CD4-positive, CD25-positive, alpha-beta regulatory T cell (primary cell): ENCODE measurements at regions not wholly inside any gene's neighbourhood (a gene's known extent, or its start where the extent isn't known, plus 50 kb on each side); places are given as distances from the start of the nearest gene placed in this dataset.

ENCODE experiments used
- ATAC-seq, 2 donors: fragments of 150-1000 bp; cut with Tn5 transposase; one replicate each; pipeline ENCODE4 v1.10.0; 2021; ENCODE audit warnings: low read depth in 2 of 2, moderate number of reproducible peaks in 2 of 2, moderate library complexity in 1 of 2
- DNase-seq, 3 donors: peaks; one replicate each; pipeline versions ENCODE4 v3.0.0 to v3.0.0-alpha.2; 2012 to 2022; ENCODE audit warnings: mixed read lengths in 1 of 3
- H3K27ac ChIP-seq: one replicate; pipeline ENCODE4 v1.7.0; 2013; ENCODE audit warnings: mild to moderate bottlenecking, low read length; ENCODE audit not compliant: insufficient read depth, poor library complexity, severe bottlenecking
- H3K27me3 ChIP-seq: one replicate; pipeline ENCODE4 v1.7.0; 2013; ENCODE audit warnings: low read length; ENCODE audit not compliant: control insufficient read depth, insufficient read depth
- H3K36me3 ChIP-seq: one replicate; pipeline ENCODE4 v1.7.0; 2013; ENCODE audit warnings: mild to moderate bottlenecking, low read length, moderate library complexity; ENCODE audit not compliant: control insufficient read depth, insufficient read depth
- H3K4me1 ChIP-seq: 2 replicates; pipeline ENCODE4 v1.7.0; 2013; ENCODE audit warnings: mild to moderate bottlenecking, low read length; ENCODE audit not compliant: insufficient read depth, control insufficient read depth, poor library complexity, severe bottlenecking
- H3K4me3 ChIP-seq: one replicate; pipeline ENCODE4 v1.7.0; 2013; ENCODE audit warnings: low read depth, mild to moderate bottlenecking, low read length, moderate library complexity
- H3K9me3 ChIP-seq, 2 experiments: 1 replicate in 1 of 2; 2 replicates in 1 of 2; pipeline ENCODE4 v1.7.0; 2013; ENCODE audit warnings: low read length in 2 of 2, mild to moderate bottlenecking in 1 of 2, moderate library complexity in 1 of 2; ENCODE audit not compliant: control insufficient read depth in 2 of 2
- H3K27ac Mint-ChIP-seq, 3 donors: one replicate each; pipeline ENCODE4 v1.8.0; 2020 to 2022; ENCODE audit warnings: mild to moderate bottlenecking in 3 of 3, mixed read lengths in 3 of 3, moderate library complexity in 2 of 3
- H3K27me3 Mint-ChIP-seq: one replicate; pipeline ENCODE4 v1.8.0; 2022; ENCODE audit warnings: mild to moderate bottlenecking, mixed read lengths
- H3K36me3 Mint-ChIP-seq: one replicate; pipeline ENCODE4 v1.8.0; 2020; ENCODE audit warnings: mixed read lengths
- H3K4me1 Mint-ChIP-seq, 4 donors: one replicate each; pipeline ENCODE4 v1.8.0; 2020 to 2022; ENCODE audit warnings: mixed read lengths in 4 of 4, mild to moderate bottlenecking in 1 of 4
- H3K4me3 Mint-ChIP-seq, 4 donors: one replicate each; pipeline ENCODE4 v1.8.0; 2020 to 2022; ENCODE audit warnings: mild to moderate bottlenecking in 4 of 4, mixed read lengths in 4 of 4, moderate library complexity in 3 of 4
- H3K9me3 Mint-ChIP-seq, 7 donors: one replicate each; pipeline ENCODE4 v1.8.0; 2020 to 2022; ENCODE audit warnings: mixed read lengths in 7 of 7, mild to moderate bottlenecking in 3 of 7, moderate library complexity in 2 of 7

DNA sequence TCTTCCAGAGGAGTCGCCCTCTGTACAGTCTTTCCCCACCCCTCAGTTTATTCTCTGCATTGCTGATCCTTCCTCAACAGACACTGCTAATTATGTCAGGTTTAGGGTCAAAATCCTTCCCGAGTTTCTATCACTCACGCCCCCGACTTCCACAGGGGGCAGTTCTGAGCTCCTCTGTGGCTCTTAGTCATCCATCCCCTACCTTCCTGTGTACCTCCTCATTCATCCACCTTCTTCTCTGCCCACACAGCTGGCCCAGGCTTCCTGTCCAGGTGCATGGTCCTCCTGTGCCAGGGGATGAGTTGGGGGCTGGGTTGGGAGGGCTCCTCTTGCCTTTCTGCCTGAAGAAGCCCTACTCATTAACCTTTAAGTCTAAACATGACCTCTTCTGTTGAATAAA, 202.9 kb downstream of the ARL4C start:
- H3K4me3 Mint-ChIP-seq = peak overlapping the region in 3 of 4 donors; percentile 18 to 81 (median 66)
- no peaks in the 10 kb centered on the region for H3K36me3 ChIP-seq
- H3K36me3 Mint-ChIP-seq = no peaks in the 10 kb centered on the region
- peak overlapping the region; percentile 99 for H3K27ac ChIP-seq
- no peak for ATAC-seq
- H3K9me3 ChIP-seq = no peaks in the 10 kb centered on the region
- peak in 1 of 3 donors; percentile 46 for DNase-seq
- no peaks in the 10 kb centered on the region for H3K27me3 Mint-ChIP-seq
- no peaks in the 10 kb centered on the region for H3K9me3 Mint-ChIP-seq
- no peaks in the 10 kb centered on the region for H3K27me3 ChIP-seq
- H3K27ac Mint-ChIP-seq = peak overlapping the region; percentile 99 to 100 (median 99)
- peaks cover 10 to 92% (median 68%) of the 10 kb centered on the region in 4 donors for H3K4me1 Mint-ChIP-seq
- H3K4me3 ChIP-seq = peak overlapping the region; percentile 21
- peaks cover 74% of the 10 kb centered on the region for H3K4me1 ChIP-seq

DNA sequence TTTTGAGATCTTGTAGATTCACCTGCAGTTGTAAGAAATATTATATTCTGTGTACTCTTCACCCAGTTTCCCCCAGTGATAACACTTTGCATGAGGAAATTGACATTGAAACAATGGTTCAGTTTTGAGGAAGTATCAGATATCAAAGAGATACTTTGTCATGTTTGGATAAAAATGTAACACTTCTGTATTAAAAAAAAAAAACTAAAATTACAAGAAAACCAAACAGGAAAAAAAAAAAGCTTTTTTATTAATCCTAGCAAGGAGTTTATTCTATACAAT, 204.0 kb downstream of the ARL4C start:
- ATAC-seq = no peak
- Histone ChIP-seq H3K27me3 (no peaks in the 10 kb centered on the region), H3K9me3 (no peaks in the 10 kb centered on the region), H3K4me3 (peak overlapping the region; percentile 73), H3K36me3 (no peaks in the 10 kb centered on the region), H3K4me1 (peaks cover 73% of the 10 kb centered on the region), H3K27ac (peak overlapping the region; percentile 99)
- Mint-ChIP-seq H3K4me3 (peak overlapping the region; percentile 66 to 85 (median 72)), H3K27ac (peak overlapping the region; percentile 99 to 100 (median 99)), H3K27me3 (no peaks in the 10 kb centered on the region), H3K36me3 (no peaks in the 10 kb centered on the region), H3K9me3 (no peaks in the 10 kb centered on the region), H3K4me1 (peaks cover 7 to 95% (median 69%) of the 10 kb centered on the region in 4 donors)
- DNase-seq = no peak

DNA sequence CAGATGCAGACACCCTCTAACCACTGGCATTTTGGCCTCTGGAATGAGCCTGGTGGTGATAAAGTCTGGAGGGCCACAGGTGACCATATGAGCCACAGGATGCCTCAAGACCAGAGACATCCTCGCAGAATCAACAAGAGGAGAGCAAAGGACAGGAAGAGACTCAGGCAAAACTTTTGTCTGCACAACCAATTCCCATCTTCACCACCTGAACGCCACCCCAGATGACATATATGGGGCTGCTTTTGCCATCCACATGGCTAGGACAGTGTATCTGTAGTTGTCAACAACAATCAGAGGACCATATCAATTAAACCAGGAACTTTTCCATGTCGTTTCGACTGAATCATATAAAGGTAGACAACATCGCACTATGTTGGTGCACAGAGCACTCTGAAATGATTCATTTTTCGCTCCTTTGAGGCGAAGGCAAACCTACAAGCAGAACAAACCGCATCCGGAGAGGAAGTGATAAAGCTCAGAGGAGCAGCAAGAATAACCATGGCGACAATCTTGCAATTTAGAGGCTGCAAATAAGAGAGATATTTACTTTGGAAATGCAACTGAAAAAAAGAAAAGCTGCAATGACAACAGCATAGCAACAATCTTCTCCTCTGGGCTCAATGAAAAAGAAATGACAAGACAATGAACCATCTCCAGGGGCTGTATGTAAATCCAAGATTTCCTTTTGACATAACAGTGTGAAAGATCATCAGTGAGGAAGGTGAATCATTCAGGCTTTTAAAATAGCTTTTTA, 204.5 kb downstream of the ARL4C start:
- peak; percentile 71 to 94 (median 91) for DNase-seq
- no peaks in the 10 kb centered on the region for H3K27me3 ChIP-seq

DNA sequence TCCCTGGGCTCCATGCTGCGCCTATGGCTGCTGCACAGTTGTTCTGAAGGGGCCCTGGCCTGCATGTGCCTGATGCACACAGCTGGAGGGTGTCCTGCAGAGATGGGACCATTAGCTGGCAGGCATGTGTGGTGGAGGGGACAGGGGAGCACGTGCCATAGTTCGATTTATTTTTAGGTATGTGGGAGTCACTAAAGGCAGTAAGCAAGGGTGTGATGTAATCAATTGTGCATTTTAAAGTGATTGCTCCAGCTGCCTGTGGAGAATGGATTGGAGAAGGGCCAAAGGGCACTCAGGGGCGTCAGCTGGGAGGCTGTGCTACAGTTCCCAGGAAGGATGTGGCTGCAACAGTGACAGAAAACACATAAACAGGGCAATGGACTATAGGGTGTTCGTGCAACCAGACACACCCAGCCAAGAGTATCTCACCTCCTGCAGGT, 205.1 kb downstream of the ARL4C start:
- Mint-ChIP-seq H3K4me3 (peak overlapping the region; percentile 66 to 85 (median 72)), H3K27me3 (no peaks in the 10 kb centered on the region), H3K9me3 (no peaks in the 10 kb centered on the region), H3K4me1 (peaks cover 7 to 88% (median 64%) of the 10 kb centered on the region in 4 donors), H3K27ac (peak overlapping the region; percentile 99 to 100 (median 99)), H3K36me3 (no peaks in the 10 kb centered on the region)
- Histone ChIP-seq H3K9me3 (no peaks in the 10 kb centered on the region), H3K27me3 (no peaks in the 10 kb centered on the region), H3K4me1 (peaks cover 72% of the 10 kb centered on the region), H3K4me3 (peak overlapping the region; percentile 73), H3K36me3 (no peaks in the 10 kb centered on the region), H3K27ac (peak overlapping the region; percentile 99)
- ATAC-seq (peak in 1 of 2 donors; percentile 1), DNase-seq (peak in 1 of 3 donors; percentile 82)

More for the DNA sequence above, 204.5 kb downstream of the ARL4C start:
- H3K27ac ChIP-seq = peak overlapping the region; percentile 99
- Mint-ChIP-seq H3K9me3 (no peaks in the 10 kb centered on the region), H3K27ac (peak overlapping the region; percentile 99 to 100 (median 99)), H3K4me3 (peak overlapping the region; percentile 66 to 85 (median 72)), H3K4me1 (peaks cover 7 to 92% (median 69%) of the 10 kb centered on the region in 4 donors), H3K27me3 (no peaks in the 10 kb centered on the region), H3K36me3 (no peaks in the 10 kb centered on the region)
- peaks cover 73% of the 10 kb centered on the region for H3K4me1 ChIP-seq
- peak overlapping the region; percentile 73 for H3K4me3 ChIP-seq
- H3K9me3 ChIP-seq = no peaks in the 10 kb centered on the region
- H3K36me3 ChIP-seq = no peaks in the 10 kb centered on the region
- peak; percentile 68 to 69 for ATAC-seq

GRCh38 chr2:234290671-234291070, 206.2 kb downstream of the ARL4C start:
- Mint-ChIP-seq H3K27me3 (no peaks in the 10 kb centered on the region), H3K4me1 (peaks cover 3 to 82% (median 56%) of the 10 kb centered on the region in 4 donors), H3K9me3 (no peaks in the 10 kb centered on the region), H3K27ac (peak overlapping the region; percentile 99 to 100 (median 99)), H3K4me3 (peak overlapping the region; percentile 61 to 85 (median 74)), H3K36me3 (no peaks in the 10 kb centered on the region)
- Histone ChIP-seq H3K27me3 (no peaks in the 10 kb centered on the region), H3K4me3 (peak overlapping the region; percentile 73), H3K4me1 (peaks cover 66% of the 10 kb centered on the region), H3K36me3 (no peaks in the 10 kb centered on the region), H3K27ac (peak overlapping the region; percentile 99), H3K9me3 (no peaks in the 10 kb centered on the region)
- peak; percentile 81 to 83 for ATAC-seq
- DNase-seq = peak; percentile 79 to 97 (median 88)

DNA sequence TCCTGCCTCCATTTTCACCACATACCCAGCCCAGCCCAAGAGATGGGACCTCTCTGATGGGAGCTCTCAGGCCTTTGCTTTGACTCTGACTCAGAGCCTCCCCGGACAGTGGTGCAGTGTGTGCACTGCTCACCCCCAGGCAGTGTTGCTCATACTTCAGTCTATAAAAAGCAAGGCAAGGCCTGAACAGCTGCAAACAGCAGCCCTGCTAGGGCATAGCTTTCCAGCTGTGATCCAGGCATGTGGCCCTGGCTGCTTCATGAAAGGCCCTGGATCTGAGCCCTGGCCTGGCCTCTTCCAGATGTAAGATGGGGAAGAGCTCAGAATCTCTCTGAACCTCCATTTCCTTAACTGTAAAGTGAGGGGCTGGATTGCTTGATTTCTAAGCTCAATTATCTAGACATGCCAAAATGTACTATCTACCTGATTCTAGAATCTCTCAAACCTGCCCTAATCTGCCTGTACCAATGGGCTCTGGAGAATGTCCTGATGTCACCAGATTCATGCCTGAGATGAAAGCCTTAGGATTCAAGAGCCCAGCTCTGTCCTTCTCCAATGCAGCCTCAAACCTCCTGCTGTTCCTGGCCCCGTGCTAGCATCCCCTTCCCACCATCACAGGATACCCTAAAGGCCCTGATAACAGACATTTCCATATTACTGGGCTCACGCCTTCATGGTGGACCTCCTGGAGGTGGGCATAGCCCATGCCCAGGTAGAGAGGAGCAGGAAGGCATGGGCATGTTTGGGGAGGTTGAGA, 206.9 kb downstream of the ARL4C start:
- Mint-ChIP-seq H3K4me3 (peak overlapping the region; percentile 8 to 85 (median 74)), H3K4me1 (peaks cover 3 to 76% (median 52%) of the 10 kb centered on the region in 4 donors), H3K27me3 (no peaks in the 10 kb centered on the region), H3K36me3 (no peaks in the 10 kb centered on the region), H3K27ac (peak overlapping the region; percentile 99 to 100 (median 99)), H3K9me3 (no peaks in the 10 kb centered on the region)
- Histone ChIP-seq H3K27me3 (no peaks in the 10 kb centered on the region), H3K4me3 (peak overlapping the region; percentile 38), H3K4me1 (peaks cover 62% of the 10 kb centered on the region), H3K27ac (peak overlapping the region; percentile 99), H3K9me3 (no peaks in the 10 kb centered on the region), H3K36me3 (no peaks in the 10 kb centered on the region)
- peak in 1 of 3 donors; percentile 53 for DNase-seq
- no peak for ATAC-seq

DNA sequence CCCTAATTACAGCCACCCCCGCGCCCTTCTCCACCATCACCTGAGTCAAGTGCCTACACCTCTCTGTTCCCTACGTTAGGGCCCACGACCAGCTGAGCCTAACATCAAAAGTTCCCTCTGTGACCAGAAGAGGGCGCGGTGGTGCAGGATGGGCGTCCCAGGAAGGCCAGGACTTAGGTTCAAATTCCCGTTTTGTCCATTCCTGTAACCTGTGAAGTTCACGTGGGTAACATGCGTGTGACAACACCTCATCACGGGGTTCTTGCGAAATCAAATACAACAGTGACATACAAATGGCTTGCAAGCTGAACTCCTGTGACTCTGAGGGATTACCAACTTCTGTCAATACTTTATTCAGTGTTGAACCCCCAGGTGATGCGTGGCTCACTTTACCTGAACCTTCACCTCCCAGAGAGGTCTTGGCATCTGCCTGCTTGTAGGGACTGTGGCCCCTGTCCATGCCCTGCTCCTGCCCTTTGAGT, 207.9 kb downstream of the ARL4C start:
- peak; percentile 54 to 84 (median 71) for DNase-seq
- no peaks in the 10 kb centered on the region for H3K27me3 ChIP-seq
- peak overlapping the region; percentile 99 for H3K27ac ChIP-seq
- no peaks in the 10 kb centered on the region for H3K9me3 ChIP-seq
- no peaks in the 10 kb centered on the region for H3K36me3 ChIP-seq
- no peaks in the 10 kb centered on the region for H3K27me3 Mint-ChIP-seq
- H3K4me3 ChIP-seq = peak overlapping the region; percentile 38
- peaks cover 3 to 68% (median 50%) of the 10 kb centered on the region in 4 donors for H3K4me1 Mint-ChIP-seq
- peaks cover 52% of the 10 kb centered on the region for H3K4me1 ChIP-seq
- H3K9me3 Mint-ChIP-seq = peaks cover 0 to 4% (median 0%) of the 10 kb centered on the region in 7 donors
- H3K27ac Mint-ChIP-seq = peak overlapping the region; percentile 99 to 100 (median 99)
- H3K4me3 Mint-ChIP-seq = peak overlapping the region in 3 of 4 donors; percentile 4 to 76 (median 59)
- no peaks in the 10 kb centered on the region for H3K36me3 Mint-ChIP-seq
- no peak for ATAC-seq
